ENCODE measurements at regions not wholly inside any gene's neighbourhood (a gene's known extent, or its start where the extent isn't known, plus 50 kb on each side); places are given as distances from the start of the nearest gene placed in this dataset.

DNA sequence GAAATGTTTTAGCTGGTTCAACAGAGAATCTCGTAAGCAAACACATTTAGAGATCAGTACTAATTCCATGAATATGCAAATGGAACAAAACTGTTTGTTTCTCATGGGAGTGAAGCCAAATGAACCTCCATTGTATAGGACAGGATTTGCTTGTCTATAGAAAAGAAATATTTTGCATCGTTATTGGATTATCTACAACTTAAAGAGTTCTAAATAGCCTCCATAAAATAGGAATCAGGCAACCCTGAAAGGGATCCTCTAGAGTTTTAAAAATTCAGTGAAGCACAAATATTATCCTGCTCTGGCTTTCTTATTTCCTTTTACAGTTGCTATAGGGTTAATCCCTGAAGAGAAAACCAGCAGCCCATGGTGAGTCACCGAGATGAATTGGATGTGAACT, 378.4 kb upstream of the NRXN1 start:
- TF ChIP-seq, protein P1, sequence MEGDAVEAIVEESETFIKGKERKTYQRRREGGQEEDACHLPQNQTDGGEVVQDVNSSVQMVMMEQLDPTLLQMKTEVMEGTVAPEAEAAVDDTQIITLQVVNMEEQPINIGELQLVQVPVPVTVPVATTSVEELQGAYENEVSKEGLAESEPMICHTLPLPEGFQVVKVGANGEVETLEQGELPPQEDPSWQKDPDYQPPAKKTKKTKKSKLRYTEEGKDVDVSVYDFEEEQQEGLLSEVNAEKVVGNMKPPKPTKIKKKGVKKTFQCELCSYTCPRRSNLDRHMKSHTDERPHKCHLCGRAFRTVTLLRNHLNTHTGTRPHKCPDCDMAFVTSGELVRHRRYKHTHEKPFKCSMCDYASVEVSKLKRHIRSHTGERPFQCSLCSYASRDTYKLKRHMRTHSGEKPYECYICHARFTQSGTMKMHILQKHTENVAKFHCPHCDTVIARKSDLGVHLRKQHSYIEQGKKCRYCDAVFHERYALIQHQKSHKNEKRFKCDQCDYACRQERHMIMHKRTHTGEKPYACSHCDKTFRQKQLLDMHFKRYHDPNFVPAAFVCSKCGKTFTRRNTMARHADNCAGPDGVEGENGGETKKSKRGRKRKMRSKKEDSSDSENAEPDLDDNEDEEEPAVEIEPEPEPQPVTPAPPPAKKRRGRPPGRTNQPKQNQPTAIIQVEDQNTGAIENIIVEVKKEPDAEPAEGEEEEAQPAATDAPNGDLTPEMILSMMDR (IDR thresholded peaks at IDR 0.05), result no peak
- TF ChIP-seq POLR2A (IDR thresholded peaks at IDR 0.05), result no peak
- no peak for DNase-seq (ENCODE audit: low spot score in 2 of 2)
- intact Hi-C loops (cut with DNase I; ENCODE audit: low total_unique reads), result no loop called here
- no peak overlapping the region for H3K4me3 ChIP-seq (ENCODE audit: low read depth, poor library complexity, severe bottlenecking)
- WGBS, 2 donors, result 47 to 51% methylated on average over 3 of the region's 3 CpGs

DNA sequence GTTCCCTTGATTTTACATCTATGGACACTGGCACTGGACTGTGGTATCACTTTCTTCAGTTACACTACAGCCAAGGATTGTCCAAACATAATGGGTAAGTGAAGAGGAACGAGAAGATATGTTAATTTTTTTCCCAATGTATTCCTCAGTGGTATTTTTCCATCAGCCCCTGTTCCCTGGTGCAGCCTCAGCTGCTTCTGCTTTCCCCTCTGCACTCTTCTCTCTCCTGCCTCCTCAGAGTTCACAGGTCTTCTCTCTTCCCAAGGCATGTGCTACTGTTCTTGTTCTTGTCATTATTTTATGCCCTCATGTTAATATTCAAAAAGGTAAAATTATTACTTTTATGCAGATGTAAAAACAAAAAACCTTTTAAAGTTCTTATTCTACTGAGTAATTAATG, 378.0 kb upstream of the NRXN1 start:
- WGBS, 2 donors, result 26 to 54% methylated on average over 1 of the region's 1 CpG
- no peak overlapping the region for H3K4me3 ChIP-seq (ENCODE audit: low read depth, poor library complexity, severe bottlenecking)
- intact Hi-C loops (cut with DNase I; ENCODE audit: low total_unique reads), result no loop called here
- DNase-seq (ENCODE audit: low spot score in 2 of 2), result no peak
- TF ChIP-seq, protein P1 (IDR thresholded peaks at IDR 0.05), result no peak
- no peak for TF ChIP-seq POLR2A (IDR thresholded peaks at IDR 0.05)

DNA sequence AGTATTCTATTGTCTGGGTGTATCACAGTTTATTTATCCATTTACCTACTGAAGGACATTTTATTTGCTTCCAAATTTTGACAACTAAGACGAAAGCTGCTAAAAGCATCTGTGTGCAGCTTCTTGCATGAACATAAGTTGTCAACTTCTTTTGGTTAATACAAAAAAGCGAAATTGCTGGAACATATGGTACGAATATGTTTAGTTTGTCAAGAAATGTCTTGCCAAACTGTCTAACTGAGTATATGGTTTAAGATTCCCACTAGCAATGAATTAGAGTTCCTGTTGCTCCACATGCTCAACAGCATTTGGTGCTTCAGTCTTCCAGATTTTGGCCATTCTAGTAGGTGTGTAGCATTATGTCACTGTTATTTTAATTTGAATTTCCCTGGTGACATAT, 372.3 kb upstream of the NRXN1 start:
- DNase-seq (ENCODE audit: low spot score in 2 of 2), result no peak
- no peak for TF ChIP-seq POLR2A (IDR thresholded peaks at IDR 0.05)
- TF ChIP-seq, protein P1 (IDR thresholded peaks at IDR 0.05), result no peak
- intact Hi-C loops (cut with DNase I; ENCODE audit: low total_unique reads), result no loop called here
- H3K4me3 ChIP-seq (ENCODE audit: low read depth, poor library complexity, severe bottlenecking), result no peak overlapping the region
- WGBS, 2 donors, result 65 to 73% methylated on average over 3 of the region's 3 CpGs

DNA sequence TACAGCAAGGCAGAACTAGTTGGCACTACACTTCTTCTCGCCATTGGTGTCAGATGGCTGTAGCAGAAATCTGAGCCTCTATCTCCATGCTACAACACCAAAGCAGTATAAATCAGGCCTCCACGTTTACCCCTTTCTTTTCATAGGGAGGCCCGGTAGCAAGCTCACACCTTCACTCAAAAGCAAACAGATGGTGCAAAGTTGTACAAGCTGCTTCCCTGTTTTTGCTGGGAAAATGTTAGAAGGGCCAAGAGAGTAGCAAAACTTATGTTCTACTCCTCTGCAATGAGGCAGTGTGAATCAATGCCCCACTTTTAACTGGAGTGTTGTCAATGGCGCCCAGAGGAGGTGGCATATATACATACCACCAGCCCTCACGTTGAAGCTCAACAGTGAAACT, 369.6 kb upstream of the NRXN1 start:
- 81 to 83% methylated on average over 5 of the region's 5 CpGs for WGBS, 2 donors
- TF ChIP-seq, protein P1 (IDR thresholded peaks at IDR 0.05), result no peak
- TF ChIP-seq POLR2A (IDR thresholded peaks at IDR 0.05), result no peak
- DNase-seq (ENCODE audit: low spot score in 2 of 2), result no peak
- H3K4me3 ChIP-seq (ENCODE audit: low read depth, poor library complexity, severe bottlenecking), result no peak overlapping the region
- intact Hi-C loops (cut with DNase I; ENCODE audit: low total_unique reads), result no loop called here

DNA sequence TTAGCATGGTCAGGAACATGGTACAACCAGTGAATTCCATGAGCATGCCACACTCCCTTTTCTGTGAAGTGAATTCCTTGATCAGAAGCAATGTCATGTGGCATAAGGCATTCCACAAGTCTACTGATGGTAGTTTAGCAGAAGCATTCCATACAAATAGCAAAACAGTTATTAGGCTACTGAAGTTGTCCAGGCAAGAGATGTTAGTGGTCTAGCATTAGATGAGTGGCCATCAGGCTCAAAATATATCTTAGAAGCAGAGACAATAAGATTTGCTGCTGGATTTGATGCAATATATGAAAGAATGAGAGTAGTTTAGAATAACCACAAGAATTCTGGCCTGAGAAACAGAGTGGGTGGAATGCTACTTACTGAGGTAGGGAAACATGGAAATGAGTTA, 355.3 kb upstream of the NRXN1 start:
- intact Hi-C loops (cut with DNase I; ENCODE audit: low total_unique reads), result no loop called here
- no peak overlapping the region for H3K4me3 ChIP-seq (ENCODE audit: low read depth, poor library complexity, severe bottlenecking)
- no peak for TF ChIP-seq POLR2A (IDR thresholded peaks at IDR 0.05)
- TF ChIP-seq, protein P1 (IDR thresholded peaks at IDR 0.05), result no peak
- no peak for DNase-seq (ENCODE audit: low spot score in 2 of 2)

DNA sequence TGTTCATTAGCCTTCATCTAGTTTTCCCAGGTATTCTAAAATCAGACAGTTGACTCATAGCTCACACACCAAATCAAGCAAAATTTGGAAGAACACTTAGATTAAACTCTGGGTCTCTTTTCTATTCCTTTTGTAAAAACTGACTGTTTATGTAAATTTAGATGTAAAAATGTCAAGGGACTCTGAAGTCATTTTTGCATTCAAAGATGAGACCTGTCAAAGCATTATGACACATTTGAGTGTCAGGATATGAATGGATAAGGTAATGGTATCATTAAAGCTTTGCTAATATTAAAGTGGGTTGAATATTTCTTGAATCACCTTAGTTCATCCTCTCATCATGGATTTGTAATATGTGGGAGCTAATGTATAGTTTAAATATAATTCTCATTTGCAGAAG, 348.1 kb upstream of the NRXN1 start:
- intact Hi-C loops (cut with DNase I; ENCODE audit: low total_unique reads), result no loop called here
- no peak for DNase-seq (ENCODE audit: low spot score in 2 of 2)
- H3K4me3 ChIP-seq (ENCODE audit: low read depth, poor library complexity, severe bottlenecking), result no peak overlapping the region
- TF ChIP-seq, protein P1 (IDR thresholded peaks at IDR 0.05), result no peak

Measured in lower leg skin (tissue), 4 donors.